Coronary artery (tissue), 2 donors: ENCODE measurements at regions not wholly inside any gene's neighbourhood (a gene's known extent, or its start where the extent isn't known, plus 50 kb on each side); places are given as distances from the start of the nearest gene placed in this dataset.
A peak's percentile ranks its signal among the peaks of the same experiment; 100 is the strongest.

Experiments used
- DNase-seq: peaks from one replicate; pipeline ENCODE4 v3.0.0-alpha.2; 2017; ENCODE audit warnings: low spot score
- H3K27ac ChIP-seq, 2 donors: fragments of 200-600 bp; sonication (generic); one replicate each; pipeline ENCODE4 v1.5.1; 2016 to 2019
- H3K4me3 ChIP-seq: fragments of 200-600 bp; sonication (generic); 2 replicates; pipeline ENCODE4 v1.5.1; 2016; ENCODE audit warnings: mild to moderate bottlenecking, moderate library complexity
- CTCF ChIP-seq: fragments of 200-600 bp; sonication (generic); IDR thresholded peaks from one replicate; pipeline ENCODE4 v1.5.1; 2019; ENCODE audit warnings: antibody characterized with exemption

- no peak for TF ChIP-seq CTCF
- no peak overlapping the region for H3K4me3 ChIP-seq
- DNase-seq = no peak
- H3K27ac ChIP-seq = no peak overlapping the region
Observed at GRCh38 chr12:13486794-13487193, 290.3 kb downstream of the EMP1 start.

- no peak for DNase-seq
- Histone ChIP-seq H3K4me3 (no peak overlapping the region), H3K27ac (no peak overlapping the region)
- no peak for TF ChIP-seq CTCF
Observed at GRCh38 chr12:13478650-13479181, 282.2 kb downstream of the EMP1 start.

- Histone ChIP-seq H3K27ac (no peak overlapping the region), H3K4me3 (no peak overlapping the region)
- TF ChIP-seq CTCF = no peak
- DNase-seq = no peak
Observed at GRCh38 chr12:13474381-13474780, 277.9 kb downstream of the EMP1 start.

- TF ChIP-seq CTCF = no peak
- Histone ChIP-seq H3K4me3 (no peak overlapping the region), H3K27ac (no peak overlapping the region)
- DNase-seq = no peak
Observed at GRCh38 chr12:13472690-13473089, 276.2 kb downstream of the EMP1 start.

GRCh38 chr12:13471471-13471870 lies 274.9 kb downstream of the EMP1 start:
- no peak for TF ChIP-seq CTCF
- Histone ChIP-seq H3K4me3 (no peak overlapping the region), H3K27ac (no peak overlapping the region)
- DNase-seq = no peak

- TF ChIP-seq CTCF = no peak
- H3K4me3 ChIP-seq = no peak overlapping the region
- no peak for DNase-seq
- peak overlapping the region in 1 of 2 donors; percentile 38 for H3K27ac ChIP-seq
Observed at GRCh38 chr12:13465635-13466034, 269.1 kb downstream of the EMP1 start.

GRCh38 chr12:13463189-13463588 lies 266.7 kb downstream of the EMP1 start:
- no peak for DNase-seq
- Histone ChIP-seq H3K27ac (no peak overlapping the region), H3K4me3 (no peak overlapping the region)
- TF ChIP-seq CTCF = no peak
